HG03442 (cell line): ENCODE measurements at regions not wholly inside any gene's neighbourhood (a gene's known extent, or its start where the extent isn't known, plus 50 kb on each side); places are given as distances from the start of the nearest gene placed in this dataset.
"Not testable (repeated sequence)": the region's sequence is repeated elsewhere in the genome, so short reads cannot be mapped to it uniquely, and the experiment has no call there.

ENCODE experiments used
- ATAC-seq: cut with Tn5 transposase; IDR thresholded peaks from one replicate; pipeline ENCODE4 v1.9.1; 2021; ENCODE audit warnings: mild to moderate bottlenecking, moderate library complexity; ENCODE audit not compliant: unreplicated experiment

DNA sequence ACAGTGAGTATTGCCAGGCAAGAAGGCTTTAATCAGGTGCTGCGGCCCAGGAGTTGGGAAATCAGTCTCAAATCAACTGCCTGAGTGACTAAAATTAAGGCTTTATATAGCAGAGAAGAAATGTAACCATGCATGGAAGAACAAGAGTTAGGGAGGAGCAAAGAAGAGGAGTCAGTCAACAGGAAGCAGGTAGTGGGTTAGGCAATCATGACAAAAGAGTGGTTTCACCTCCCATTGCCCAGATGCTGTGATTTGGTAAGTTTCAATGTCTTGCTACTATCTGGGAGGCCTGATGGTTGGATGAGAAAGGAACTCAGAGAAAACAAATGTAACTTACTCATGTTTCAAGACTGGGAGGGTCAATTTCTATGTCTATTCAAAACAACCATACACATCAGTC lies 998.3 kb downstream of the GATA3 start:
- ATAC-seq, result no peak

DNA sequence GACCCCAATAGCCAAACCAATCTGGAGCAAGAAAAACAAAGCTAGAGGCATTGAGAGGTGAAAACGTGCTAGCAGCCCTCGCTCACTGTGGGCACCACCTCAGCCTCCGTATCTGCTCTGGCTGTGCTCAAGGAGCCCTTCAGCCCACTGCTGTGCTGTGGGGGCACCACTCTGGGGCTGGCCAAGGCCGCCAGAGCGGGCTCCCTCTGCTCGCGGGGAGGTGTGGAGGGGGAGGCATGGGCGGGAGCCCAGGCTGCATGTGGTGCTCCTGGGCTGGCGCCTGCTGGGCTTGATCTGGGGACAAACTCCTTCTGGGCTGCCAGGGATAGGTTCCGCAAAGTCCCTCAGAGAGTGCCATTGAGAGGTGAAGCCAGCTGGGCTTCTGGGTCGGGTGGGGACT lies 1002.0 kb downstream of the GATA3 start:
- ATAC-seq, result no peak

DNA sequence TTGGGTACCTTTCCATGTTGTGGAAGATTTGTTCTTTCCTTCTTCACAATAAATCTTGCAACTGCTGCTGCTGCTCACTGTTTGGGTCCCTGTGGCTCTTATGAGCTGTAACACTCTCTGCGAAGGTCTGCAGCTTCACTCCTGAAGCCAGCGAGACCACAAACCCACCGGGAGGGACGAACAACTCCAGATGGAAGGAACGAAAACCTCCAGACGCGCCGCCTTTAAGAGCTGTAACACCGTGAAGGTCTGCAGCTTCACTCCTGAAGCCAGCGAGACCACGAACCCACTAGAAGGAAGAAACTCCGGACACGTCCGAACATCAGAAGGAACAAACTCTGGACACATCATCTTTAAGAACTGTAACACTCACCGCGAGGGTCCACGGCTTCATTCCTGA lies 1002.8 kb downstream of the GATA3 start:
- ATAC-seq, result not testable (repeated sequence)

DNA sequence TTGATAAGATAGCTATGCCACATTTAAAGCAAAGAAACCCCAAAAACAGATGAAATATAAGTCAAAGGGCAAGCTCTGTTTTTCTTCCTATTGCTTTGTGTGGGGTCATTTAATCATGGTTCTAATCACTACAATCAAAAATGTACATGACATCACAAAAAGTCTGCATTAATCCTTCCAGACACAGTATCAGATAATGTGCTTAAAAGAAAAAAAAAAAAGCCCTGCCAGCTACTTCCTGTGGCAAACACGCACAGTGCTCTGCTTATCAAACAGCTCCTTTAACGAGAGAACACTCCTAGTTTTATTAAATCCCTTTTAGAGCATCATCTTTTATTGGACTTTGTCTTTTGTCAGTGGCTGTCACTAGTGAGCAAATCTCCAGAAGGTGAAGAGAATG lies 1005.8 kb downstream of the GATA3 start:
- ATAC-seq, result no peak

DNA sequence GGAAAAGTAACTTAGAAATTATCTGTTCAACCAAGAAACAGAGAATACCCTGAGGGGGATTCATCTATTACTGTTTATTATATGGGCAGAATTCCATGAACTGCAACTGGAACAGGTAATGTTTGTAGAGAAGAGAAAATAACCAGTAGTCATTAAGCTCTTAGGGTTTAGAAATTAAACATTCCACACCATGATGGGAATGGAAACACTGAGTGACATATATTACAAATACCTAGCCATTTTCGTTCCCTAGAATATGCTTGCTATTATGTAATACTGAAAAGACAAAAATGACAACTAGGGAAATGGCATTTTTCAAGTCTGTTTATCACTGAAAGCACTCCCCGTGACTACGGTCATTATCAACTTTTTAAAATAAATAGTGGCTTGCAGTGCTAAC lies 1007.4 kb downstream of the GATA3 start:
- ATAC-seq, result no peak

DNA sequence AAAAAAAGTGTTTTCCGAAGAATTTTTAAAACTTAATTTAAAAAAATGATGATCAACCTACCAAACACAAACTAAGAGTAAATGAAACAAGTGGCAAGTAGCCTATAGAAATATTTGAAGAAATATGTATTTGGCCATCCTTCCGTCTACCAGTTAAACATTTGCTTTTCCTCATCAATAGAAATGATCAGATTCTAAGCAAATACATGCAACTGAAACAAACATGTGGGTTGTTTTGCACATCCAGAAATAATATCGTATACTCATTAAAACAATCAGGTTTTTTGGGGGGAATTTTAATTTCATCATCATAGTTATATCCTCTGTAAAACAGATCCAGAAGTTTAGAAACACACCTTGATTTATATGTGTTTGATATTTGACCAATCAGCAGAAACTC lies 1011.7 kb downstream of the GATA3 start:
- ATAC-seq, result no peak

DNA sequence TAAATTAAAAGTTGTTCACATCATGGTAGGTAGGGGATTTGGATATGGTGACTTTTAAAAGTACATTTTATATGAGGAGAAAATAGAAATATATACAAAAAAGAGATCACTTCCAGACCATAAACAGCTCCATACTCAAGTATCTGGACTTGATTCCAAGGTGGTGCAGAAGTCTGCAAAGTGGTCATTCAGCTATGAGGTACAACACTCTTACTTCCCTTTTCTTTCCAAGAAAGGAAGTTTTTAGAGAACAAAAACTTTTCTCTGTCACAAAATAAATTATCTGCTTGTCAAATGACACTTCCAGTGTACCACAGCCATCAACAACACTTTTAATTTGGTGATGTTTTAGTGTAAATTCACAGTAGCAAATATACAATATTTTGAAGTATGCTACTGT lies 1013.5 kb downstream of the GATA3 start:
- no peak for ATAC-seq

DNA sequence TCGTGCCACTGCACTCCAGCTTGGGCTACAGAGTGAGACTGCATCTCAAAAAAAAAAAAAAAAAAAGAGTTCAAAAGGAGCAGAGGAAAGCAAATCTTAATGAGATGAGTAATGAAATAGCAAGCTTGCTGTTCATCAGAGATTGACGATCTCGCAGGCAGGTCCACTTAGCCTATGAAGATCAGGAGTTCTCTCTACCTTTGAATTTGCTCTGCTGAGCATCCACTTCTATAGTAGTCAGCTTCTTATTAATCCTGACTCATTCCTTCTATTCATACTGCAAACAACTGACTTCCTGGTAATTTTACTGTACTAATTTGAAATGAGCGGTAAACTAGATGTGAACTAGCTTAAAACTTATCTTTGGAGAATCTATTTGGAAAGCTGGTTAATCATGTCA lies 1014.6 kb downstream of the GATA3 start:
- no peak for ATAC-seq

DNA sequence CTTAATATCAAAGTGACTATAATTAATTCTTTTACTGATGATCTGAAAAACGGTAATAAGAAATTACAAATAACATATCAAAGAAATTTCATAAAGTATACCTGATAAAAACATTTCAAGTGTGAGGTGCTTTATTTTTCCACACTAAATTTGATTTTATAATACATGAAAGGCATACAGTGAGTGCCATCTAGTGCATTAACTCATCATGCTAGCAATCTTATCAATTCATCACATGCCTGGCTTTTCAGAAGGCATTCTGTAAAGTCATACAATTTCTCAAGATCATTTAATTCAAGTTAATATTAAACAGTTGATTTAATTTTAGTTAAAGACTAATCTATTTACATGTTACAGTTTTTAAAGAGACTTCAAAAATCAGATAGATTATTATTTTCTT lies 1020.9 kb downstream of the GATA3 start:
- no peak for ATAC-seq

DNA sequence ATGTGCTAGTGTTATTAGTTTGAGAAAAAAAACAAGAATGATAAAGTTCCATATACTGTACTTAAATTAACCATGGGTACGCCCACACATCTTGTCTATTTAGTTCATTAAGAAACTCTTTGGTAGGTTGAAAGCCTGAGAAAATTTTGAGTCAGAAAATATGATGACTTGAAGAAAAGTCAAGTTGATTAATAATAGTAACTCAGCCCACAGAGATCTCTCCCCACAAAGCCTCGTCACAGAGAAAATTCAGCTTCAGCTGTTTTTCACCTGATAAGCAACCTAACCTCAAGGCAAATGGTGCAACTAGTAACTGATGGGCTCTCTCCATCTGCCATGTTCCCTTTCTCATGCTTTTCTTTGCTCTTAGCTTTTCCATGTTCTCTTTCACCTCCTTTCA lies 1021.6 kb downstream of the GATA3 start:
- ATAC-seq, result no peak

DNA sequence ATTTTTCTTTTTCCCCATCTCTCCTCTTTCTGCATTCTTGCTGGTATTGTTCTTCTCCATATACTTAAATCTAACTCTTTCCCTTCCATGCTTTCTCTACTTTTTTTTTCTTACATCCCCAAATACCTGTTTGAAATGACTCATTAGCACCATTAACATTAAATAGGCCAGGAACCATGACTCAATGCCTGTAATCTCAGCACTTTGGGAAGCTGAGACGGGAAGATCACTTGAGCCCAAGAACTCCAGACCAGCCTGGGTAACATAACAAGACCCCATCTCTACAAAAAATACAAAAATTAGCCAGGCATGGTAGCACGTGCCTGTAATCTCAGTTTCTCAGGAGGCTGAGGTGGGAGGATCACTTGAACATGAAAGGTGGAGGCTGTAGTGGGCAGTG lies 1026.8 kb downstream of the GATA3 start:
- no peak for ATAC-seq

DNA sequence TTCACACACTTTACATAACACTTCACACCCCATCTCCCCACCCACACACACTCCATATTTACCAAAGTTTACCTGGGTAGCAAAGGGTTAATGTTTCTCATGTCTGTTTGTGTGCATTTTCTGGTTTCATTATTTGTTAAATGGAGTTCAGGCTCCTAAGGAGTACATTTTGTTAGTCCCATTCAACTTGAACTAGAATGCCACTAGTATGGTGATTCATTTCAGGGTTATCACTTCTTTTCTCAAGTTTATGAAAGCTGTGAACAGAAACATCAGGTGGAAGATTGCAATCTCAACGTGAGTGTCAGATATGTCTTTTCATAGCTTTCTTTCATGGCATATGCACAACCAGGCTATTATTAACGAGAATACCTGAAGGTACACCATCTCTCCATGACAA lies 1027.5 kb downstream of the GATA3 start:
- ATAC-seq, result no peak

DNA sequence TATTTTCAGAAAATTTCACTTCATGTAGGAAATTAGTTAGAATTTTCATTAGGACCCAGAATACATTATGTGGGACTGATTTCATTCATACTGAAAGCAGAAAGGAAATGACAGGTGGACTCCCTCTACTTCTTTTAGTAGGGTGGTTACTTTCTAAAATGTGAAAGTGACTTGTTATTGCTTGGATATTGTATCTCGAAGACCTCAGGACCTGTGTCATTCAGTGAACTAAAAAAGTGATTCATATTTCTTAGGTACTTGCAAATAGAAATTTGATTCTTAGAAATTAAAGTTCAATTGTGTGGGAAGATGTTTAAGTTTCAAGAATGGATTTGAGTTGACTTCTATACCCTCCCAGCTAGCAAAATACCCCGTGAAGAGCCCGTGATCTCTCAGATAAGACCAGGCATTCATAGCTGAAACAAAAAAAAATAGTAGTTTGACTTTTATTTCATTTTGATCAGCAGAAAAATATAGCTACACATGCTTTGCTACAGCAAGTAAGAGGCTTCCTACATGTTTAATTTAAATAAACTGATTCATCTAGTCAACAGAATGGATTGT lies 1037.1 kb downstream of the GATA3 start:
- no peak for ATAC-seq

DNA sequence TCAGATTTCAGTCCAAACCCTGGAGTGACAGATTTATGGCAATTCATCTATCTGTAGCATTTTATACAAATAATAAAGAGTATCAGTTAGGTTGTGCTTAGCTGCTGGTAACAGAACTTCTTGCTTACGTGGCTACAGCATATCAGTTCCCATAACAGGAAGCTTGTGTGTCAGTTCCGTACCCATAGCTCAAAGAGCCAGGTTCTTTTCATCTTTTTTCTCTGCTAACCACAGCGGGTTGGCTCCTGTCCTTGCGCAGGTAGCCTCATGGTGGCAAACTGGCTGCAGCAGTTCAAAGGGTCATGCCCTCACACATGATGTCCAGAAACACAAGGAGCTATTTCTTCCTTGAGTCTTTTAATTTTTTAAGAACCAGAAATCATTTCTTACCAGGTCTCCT lies 1041.8 kb downstream of the GATA3 start:
- ATAC-seq, result no peak

DNA sequence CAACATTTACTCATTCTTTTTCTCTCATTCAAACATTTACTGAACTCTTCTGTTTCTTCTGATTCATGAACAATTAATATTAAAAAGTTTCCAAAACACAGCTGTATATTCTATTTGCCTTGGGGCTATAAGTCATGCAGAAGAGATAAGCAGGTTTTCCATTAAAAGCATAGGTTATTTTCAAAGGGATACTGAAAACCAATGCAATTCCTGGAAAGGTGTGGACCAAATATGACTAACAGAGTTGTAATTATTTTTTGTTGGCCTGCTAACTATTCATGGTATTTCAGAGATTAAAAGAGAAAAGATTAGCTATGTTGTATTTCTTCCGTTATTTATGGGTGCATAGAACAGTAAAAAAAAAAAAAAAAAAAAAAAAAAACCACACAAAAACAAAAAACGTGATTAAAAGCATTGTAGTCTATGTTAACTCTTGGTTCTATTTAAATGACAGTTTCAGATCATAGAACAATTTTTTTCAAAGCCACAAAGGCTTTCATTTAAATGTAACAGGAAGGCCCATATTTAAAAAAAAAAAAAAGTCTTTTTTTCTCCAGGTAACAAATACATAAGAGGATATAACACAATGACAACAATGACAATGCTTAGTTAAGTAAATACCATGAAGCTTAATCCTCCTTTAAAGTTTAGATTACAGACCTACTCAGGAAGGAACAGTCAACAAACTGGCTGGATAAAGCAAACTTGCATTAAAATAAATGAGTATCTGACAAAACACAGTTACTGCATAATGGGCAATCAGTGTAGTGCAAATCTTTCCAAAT lies 1042.9 kb downstream of the GATA3 start:
- no peak for ATAC-seq

DNA sequence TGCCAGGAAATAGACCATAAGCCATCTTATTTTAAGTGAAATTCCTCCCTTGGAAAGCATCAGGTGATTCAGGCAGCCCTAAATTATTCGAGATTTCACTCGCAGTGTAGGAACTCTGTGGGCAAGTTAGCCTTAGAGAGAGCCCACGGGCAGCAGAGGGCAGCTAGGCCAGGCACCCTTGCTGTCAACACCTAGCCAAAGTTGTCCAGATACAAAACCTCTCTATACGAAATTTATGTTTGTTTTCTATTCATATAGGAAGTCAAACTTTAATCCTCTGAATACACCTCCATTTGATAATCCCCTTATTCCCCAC lies 1043.5 kb downstream of the GATA3 start:
- ATAC-seq, result no peak

DNA sequence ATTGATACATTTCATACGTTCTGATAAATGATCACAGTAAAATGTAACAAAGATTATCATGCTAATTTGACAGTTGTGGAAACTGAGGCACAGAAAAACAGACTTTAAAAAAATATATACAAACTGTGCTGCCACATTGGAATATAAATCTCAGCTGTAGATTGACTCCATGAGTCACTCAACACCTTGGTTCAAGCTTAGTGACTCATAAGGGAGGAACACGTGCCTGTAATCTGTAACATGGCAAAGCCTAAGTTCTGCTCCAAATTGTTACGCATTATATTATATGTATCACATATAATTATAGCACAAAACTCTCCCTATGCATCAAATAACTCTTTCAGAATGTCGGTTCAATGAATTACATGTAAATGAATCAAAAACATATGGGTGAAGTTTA lies 1047.5 kb downstream of the GATA3 start:
- ATAC-seq, result no peak

DNA sequence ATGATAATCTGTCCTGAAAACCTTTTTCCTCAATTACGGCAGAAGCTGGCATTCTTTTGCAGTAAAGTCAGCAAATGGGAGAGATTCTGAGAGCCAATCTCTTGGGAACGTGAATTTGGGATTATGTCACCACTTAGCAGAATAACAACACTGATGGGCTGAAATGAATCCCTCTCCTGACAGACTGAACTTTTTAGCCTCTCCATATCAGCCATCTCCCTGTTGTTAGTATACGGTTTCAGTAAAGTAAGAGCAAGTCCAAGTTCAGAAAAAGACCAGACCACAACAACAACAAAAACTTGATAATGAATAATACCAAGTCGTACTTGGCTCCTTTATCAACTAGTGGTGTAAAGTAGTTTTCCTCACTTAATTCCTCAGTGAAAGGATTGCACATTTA lies 1048.8 kb downstream of the GATA3 start:
- ATAC-seq, result no peak

DNA sequence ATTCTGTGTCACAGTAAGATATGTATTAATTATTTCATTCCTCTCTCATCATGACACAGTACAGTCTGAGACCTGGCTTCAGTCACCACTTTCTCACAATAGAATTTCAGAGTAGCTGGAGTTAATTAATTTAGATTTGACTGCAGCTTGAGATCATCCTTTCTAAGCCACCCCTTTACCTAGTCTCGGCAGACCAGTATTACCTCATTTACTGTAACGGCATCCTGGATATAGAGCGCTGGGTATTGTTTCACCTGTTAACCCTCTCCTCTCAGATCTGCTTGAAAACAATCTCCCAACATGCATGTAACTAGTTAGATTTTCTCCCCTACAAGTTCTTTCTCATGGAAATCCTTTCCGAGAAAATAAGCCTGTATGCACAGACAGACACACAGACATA lies 1057.5 kb downstream of the GATA3 start:
- ATAC-seq, result no peak

DNA sequence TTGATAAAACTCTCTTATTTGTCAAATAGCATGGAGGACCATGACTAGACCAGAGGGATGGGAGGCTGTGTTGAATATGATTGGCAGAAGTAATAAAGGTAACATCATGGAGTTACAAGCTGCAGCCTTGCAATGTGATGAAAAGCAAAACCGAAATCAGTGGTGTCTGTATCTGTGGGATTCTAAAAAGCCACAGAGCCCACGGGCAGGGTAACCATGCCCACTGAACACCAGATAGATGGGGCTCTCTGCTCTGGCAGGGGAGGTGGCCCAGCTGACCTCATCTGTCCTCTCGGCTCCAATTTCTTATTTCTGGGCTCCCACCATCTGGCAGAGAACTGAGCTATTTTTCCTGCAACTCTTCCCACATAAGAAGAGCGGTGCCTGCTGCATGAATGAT lies 1072.2 kb downstream of the GATA3 start:
- ATAC-seq, result no peak

DNA sequence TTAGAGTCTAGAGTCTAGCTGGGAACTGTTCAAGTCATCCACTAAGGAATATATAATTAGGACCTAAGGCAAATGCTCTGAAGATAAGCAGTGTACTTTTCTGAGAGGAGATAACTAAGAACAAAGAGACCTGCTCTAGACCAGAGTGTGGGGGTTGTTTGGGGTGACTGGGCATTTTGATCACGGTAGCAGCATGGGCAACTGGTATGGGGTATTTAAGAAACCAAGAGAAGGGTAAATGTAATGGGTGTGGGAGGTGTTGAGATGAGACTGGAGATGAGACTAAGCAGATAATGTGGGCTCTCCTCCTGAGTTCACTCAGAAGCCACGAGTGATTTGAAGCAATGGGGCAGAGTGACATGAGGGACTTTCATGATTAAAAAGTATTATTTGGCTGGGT lies 1082.9 kb downstream of the GATA3 start:
- ATAC-seq, result no peak

DNA sequence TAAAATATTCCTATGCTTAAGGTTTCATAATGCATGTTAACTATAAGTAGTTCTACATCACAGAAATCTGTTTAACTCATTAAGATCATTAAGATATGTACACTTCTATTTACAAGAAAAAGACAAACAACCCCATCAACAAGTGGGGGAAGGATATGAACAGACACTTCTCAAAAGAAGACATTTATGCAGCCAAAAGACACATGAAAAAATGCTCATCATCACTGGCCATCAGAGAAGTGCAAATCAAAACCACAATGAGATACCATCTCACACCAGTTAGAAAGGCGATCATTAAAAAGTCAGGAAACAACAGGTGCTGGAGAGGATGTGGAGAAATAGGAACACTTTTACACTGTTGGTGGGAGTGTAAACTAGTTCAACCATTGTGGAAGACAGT lies 1084.3 kb downstream of the GATA3 start:
- not testable (repeated sequence) for ATAC-seq

DNA sequence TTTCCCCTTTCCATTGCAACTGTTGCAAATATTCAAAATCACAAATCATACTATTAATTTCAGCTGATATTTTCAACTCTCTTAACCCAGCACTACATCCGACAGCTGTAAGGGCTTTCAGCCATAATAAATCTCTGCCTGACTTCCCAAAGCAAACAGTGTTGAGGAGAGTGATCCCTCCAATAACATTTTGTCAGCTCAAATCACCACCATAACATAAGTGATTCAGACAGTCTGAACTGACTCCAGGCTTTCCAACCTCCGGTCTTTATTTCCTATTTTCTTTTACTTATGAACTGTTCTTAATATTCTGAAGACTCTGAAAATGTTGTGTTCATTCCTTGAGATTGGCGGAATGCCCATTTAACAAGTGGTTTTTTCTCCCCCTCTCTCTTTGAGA lies 1085.9 kb downstream of the GATA3 start:
- ATAC-seq, result no peak
